HG02884 (cell line): ENCODE measurements at regions not wholly inside any gene's neighbourhood (a gene's known extent, or its start where the extent isn't known, plus 50 kb on each side); places are given as distances from the start of the nearest gene placed in this dataset.

Experiments used
- ATAC-seq: cut with Tn5 transposase; IDR thresholded peaks from one replicate; pipeline ENCODE4 v1.9.1; 2021; ENCODE audit warnings: mild to moderate bottlenecking, moderate library complexity; ENCODE audit not compliant: unreplicated experiment

GRCh38 chr7:156082048-156083040 lies 270.1 kb upstream of the SHH start:
- no peak for ATAC-seq

- no peak for ATAC-seq
These were observed 268.3 kb upstream of the SHH start for GRCh38 chr7:156080596-156080995.

GRCh38 chr7:156080046-156080445 lies 267.8 kb upstream of the SHH start:
- ATAC-seq, result no peak

GRCh38 chr7:156079156-156079555 lies 266.9 kb upstream of the SHH start:
- ATAC-seq, result no peak

- no peak for ATAC-seq
These were observed 262.8 kb upstream of the SHH start for GRCh38 chr7:156074982-156075615.

DNA sequence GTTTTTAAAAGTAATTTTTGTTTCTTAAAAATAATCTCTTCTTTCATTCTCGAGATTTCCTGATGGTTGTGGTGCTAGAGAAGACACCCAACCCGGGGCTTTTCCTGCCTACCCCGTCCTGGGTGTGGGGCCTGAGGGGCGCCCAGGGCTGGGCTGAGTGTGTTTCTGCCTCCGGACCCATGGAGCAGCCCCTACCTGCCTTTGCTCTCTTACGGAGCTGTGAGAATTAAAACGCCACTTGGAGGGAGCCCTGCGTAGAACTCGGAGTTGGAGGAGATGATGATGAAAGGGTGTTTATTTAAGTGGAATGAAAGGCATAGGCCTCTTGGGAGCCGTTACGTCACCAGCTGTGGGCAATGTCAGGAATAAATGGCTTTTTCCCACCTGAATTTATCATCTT lies 261.8 kb upstream of the SHH start:
- no peak for ATAC-seq

DNA sequence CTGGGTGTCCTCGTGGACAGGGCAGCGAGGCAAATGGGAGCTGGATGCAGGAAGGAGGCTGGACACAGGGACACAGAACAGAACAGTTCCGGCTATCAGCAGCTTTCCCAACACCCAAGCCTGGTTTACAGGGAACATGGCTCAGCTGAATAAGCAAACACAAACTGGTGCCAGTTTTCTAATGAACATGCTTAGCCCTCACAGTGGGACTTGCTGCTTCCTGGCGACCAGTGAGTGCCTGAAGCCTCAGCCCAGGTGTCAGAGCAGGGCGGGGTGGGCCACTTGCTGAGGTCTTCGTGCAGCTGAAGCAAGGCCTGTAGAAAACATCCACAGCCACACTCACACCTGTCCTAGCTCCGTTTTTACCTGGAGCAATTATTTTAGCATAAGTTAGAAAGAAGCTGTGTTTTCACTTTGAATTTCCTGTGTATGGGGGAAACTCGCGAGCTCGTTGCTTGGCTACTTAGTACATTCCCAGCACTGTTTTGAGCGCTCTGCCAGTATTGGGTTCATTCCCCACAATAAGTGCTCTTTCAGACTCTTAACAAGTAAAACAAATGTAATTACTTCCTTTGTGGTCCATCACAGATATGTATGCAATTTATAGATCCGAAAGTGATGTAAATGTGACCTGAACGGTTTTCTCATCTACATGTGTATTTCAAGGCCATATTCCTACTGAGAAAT lies 261.2 kb upstream of the SHH start:
- no peak for ATAC-seq

- ATAC-seq, result no peak
These were observed 259.3 kb upstream of the SHH start for GRCh38 chr7:156071612-156072011.

DNA sequence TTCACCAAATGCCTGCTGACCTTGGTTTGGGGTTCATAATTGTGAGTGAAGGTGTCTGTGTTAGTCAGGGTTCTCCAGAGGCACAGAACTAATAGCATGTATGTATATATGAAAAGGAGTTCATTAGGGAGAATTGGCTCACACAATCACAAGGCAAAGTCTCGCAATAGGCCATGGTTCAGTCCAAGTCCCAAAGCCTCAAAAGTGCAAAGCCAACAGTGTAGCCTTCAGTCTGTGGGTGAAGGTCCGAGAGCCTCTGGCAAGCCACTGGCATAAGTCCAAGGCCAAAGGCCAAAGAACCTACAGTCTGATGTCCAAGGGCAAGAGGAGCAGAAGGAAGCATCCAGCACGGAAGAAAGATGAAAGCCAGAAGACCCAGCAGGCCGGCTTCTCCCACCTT lies 257.6 kb upstream of the SHH start:
- no peak for ATAC-seq

DNA sequence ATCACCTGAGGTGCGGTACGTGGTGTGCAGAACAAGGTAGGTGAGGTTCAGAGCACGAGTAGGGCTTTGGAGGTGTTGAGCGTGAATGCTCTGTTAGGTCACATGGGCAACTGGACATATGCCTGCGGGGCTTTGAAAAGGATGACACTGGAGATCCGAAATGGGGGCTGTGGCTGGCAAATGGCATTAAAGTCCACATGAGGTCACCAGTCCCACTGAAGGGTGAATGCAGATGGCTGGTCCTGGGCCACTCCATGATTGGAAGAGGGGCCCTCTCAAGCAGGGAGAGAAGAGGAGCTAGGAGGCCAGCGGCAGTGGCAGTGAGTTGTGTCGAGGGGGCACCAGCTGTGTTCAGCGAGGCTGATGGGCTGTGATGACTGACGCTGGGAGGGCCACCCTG lies 254.9 kb upstream of the SHH start:
- ATAC-seq, result no peak

GRCh38 chr7:156065400-156065799 lies 253.1 kb upstream of the SHH start:
- no peak for ATAC-seq

DNA sequence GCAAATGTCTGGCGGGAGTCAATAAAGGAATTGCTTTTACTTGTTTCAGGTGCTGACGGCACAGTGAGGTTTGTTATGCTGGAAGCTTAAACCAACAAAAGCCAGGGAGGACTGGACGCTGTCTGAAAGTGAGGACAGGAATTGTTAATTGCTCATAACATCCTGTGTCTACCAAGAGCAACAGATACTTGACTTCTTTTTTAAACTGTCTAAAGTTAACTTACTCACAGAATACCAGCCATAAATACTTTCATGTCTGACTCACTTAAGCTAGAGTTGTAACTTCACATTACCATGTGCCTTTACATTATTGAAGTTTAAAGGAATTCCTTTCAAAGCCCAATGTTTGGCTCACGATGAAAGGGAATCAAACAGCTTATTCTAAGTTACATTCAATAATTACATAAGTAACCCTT lies 252.7 kb upstream of the SHH start:
- no peak for ATAC-seq

DNA sequence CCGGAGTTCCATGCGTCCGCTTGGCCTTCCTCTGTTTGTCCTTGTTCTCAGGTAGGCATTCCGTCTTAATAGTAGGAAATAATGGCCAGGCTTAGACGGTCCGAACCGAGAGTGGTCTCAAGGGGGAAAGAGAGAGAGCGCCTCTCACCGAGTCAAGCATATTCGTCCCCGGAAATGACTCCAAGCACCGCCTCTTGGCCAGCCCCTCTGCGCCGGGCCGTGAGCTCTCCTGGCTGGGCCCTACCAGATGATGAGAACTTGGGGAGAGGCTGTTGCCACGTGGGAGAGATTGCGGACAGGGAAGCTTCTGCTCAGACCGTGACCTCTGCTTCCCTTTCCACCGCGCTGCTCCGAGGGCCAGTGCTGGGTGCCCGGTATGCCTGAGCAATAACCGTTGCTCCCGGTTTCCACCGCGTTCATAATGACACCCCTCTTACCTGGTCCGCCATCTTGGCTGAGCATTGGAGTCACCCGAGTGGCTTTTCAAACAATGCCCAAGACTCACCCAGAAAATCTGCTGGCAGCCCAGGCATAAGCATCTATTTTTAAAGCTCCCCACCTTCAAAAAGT lies 251.1 kb upstream of the SHH start:
- no peak for ATAC-seq

GRCh38 chr7:156062286-156062685 lies 250.0 kb upstream of the SHH start:
- no peak for ATAC-seq

GRCh38 chr7:156061689-156062255 lies 249.5 kb upstream of the SHH start:
- ATAC-seq, result no peak

DNA sequence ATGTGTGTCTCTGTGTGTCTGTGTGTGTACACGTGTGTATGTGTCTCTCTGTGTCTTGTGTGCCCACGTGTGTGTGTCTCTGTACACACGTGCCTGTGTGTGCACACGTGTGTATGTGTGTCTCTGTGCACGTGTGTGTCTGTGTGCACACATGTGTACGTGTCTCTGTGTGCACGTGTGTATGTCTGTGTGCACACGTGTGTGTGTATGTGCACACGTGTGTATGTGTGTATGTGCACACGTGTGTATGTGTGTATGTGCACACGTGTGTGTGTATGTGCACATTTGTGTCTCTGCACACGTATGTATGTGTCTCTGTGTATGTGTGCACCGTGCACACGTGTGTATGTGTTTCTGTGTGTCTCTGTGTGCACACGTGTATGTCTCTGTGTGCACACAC lies 248.7 kb upstream of the SHH start:
- no peak for ATAC-seq

GRCh38 chr7:156059369-156059768 lies 247.1 kb upstream of the SHH start:
- no peak for ATAC-seq

DNA sequence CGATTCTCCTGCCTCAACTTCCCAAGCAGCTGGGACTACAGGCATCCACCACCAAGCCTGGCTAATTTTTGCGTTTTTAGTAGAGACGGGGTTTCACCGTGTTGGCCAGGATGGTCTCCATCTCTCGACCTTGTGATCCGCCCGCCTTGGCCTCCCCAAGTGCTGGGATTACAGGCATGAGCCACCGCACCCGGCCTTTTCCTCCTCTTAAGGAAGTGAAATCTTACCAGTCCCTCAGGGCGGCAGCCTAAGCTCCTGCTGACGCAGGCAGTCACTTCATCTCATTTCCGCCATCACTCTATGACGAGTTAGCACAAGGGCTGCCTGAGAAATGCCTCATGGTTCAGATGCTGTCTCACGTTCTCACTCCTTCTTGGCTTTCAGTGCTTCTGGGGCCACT lies 246.0 kb upstream of the SHH start:
- ATAC-seq, result no peak

DNA sequence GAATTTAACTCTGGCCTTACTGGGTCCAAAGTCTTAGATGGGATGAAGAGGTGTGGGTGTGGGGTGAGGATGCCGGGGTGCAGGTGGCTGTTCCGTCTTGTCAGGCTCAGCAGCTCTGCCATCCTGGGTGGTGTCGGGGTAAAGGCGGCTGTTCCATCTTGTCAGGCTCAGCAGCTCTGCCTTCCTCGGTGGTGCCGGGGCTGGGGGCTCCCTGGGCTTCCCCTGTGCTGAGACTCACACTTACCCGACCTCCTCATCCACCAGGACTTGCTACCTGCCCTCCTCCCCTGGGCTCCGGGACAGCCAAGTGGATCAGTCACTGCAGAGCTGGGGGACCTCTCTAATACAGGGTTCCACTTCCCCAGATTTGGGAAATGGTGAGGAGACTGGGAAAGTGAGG lies 244.3 kb upstream of the SHH start:
- no peak for ATAC-seq

DNA sequence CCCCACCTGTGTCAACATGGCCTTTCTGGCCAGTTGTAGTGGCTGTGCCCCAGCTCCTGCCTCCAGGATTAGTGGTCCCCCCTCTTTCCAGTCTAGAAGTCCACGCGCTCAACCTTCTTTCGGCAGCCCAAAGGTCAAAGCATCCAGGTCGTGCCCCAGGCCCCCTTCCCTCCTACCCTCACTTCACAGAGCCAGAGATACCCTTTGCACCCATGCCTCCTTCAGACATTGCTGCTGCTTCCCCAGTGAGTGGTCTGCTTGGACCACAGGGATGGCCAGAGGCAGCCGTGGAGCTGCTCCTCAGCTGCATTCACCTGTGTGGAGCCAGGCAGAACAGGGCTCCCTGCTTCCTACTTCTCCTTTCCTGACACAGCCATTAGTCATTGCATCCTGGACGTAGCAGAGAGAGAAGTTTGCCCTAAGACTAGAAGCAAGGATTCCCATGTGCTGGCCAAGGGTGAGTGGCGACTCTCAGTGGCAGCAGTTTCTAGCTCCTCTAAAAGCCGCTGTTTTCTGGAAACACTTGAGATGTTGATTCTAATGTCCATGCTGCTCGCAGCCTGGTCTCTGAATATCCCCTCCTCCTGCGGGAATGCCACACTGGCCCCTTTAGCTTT lies 243.1 kb upstream of the SHH start:
- ATAC-seq, result no peak

DNA sequence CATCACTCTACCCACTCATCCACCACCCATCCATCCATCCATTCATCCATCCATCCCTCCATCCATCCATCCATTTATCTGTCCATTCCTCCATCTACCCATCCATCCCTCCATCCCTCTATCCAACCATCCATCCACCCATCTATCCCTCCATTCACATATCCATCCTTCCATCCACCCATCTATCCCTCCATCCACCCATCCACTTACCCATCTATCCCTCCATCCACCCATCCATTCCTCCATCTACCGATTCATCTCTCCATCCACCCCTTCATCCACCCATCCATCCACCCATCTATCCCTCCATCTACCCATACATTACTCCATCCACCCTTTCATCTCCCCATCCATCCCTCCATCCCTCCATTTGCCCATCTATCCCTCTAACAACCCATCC lies 239.6 kb upstream of the SHH start:
- no peak for ATAC-seq
